GM23338 (cell line): ENCODE measurements at regions not wholly inside any gene's neighbourhood (a gene's known extent, or its start where the extent isn't known, plus 50 kb on each side); places are given as distances from the start of the nearest gene placed in this dataset.

ENCODE experiments used
- ATAC-seq: fragments of 200-7000 bp; cut with Tn5 transposase; 3 replicates; pipeline ENCODE4 v1.9.1; 2020
- DNase-seq: peaks from one replicate; pipeline ENCODE4 v3.0.0-alpha.2; 2015; ENCODE audit warnings: low spot score
- H2AFZ ChIP-seq: fragments of 200-600 bp; sonication (generic); 2 replicates; pipeline ENCODE4 v1.8.0; 2016; ENCODE audit warnings: antibody characterized with exemption, mild to moderate bottlenecking, moderate library complexity
- H3F3A ChIP-seq: fragments of 200-600 bp; sonication (generic); replicated peaks from 2 replicates; pipeline ENCODE4 v1.8.0; 2017; ENCODE audit warnings: antibody characterized with exemption, mixed run types, low read depth
- H3K27ac ChIP-seq: fragments of 200-600 bp; sonication (generic); 2 replicates; pipeline ENCODE4 v1.6.1; 2016; ENCODE audit warnings: low read depth
- H3K27me3 ChIP-seq: fragments of 200-600 bp; sonication (generic); 2 replicates; pipeline ENCODE4 v1.8.0; 2016; ENCODE audit warnings: mild to moderate bottlenecking, mixed run types, moderate library complexity; ENCODE audit not compliant: insufficient read depth
- H3K36me3 ChIP-seq: fragments of 200-600 bp; sonication (generic); 2 replicates; pipeline ENCODE4 v1.8.0; 2016; ENCODE audit warnings: mild to moderate bottlenecking; ENCODE audit not compliant: insufficient read depth
- H3K4me1 ChIP-seq: fragments of 200-600 bp; sonication (generic); 2 replicates; pipeline ENCODE4 v1.8.0; 2016; ENCODE audit warnings: mild to moderate bottlenecking, moderate library complexity; ENCODE audit not compliant: insufficient read depth
- H3K4me2 ChIP-seq: fragments of 200-600 bp; sonication (generic); 2 replicates; pipeline ENCODE4 v1.7.1; 2017; ENCODE audit warnings: mixed run types
- H3K4me3 ChIP-seq: fragments of 200-600 bp; sonication (generic); 2 replicates; pipeline ENCODE4 v1.6.1; 2016; ENCODE audit warnings: mixed run types
- H3K79me2 ChIP-seq: fragments of 200-600 bp; sonication (generic); replicated peaks from 2 replicates; pipeline ENCODE4 v1.8.0; 2017; ENCODE audit warnings: mild to moderate bottlenecking; ENCODE audit not compliant: insufficient read depth
- H3K9me2 ChIP-seq: fragments of 200-600 bp; sonication (generic); 2 replicates; pipeline ENCODE4 v1.8.0; 2017; ENCODE audit not compliant: insufficient read depth
- H4K20me1 ChIP-seq: fragments of 200-600 bp; sonication (generic); replicated peaks from 2 replicates; pipeline ENCODE4 v1.8.0; 2017; ENCODE audit warnings: mild to moderate bottlenecking; ENCODE audit not compliant: insufficient read depth
- H3K27ac Mint-ChIP-seq: 2 replicates; pipeline ENCODE4 v1.8.0; 2020; ENCODE audit warnings: inconsistent platforms, mild to moderate bottlenecking, moderate library complexity, mixed read lengths
- H3K27me3 Mint-ChIP-seq: 3 replicates; pipeline ENCODE4 v1.8.0; 2022; ENCODE audit warnings: low read depth, mild to moderate bottlenecking, moderate library complexity, mixed read lengths, inconsistent platforms; ENCODE audit not compliant: insufficient read depth, poor library complexity
- H3K36me3 Mint-ChIP-seq: 3 replicates; pipeline ENCODE4 v1.8.0; 2021; ENCODE audit warnings: low read depth, mild to moderate bottlenecking, inconsistent platforms, moderate library complexity, mixed read lengths
- H3K4me1 Mint-ChIP-seq: 3 replicates; pipeline ENCODE4 v1.8.0; 2020; ENCODE audit warnings: mild to moderate bottlenecking, inconsistent platforms, mixed read lengths
- H3K4me3 Mint-ChIP-seq: 3 replicates; pipeline ENCODE4 v1.8.0; 2021; ENCODE audit warnings: moderate library complexity, mild to moderate bottlenecking, inconsistent platforms, mixed read lengths
- H3K9me3 Mint-ChIP-seq: 3 replicates; pipeline ENCODE4 v1.8.0; 2020; ENCODE audit warnings: moderate library complexity, mild to moderate bottlenecking, inconsistent platforms, mixed read lengths
- CREB1 ChIP-seq: fragments of 250-450 bp; sonication (Bioruptor Pico); IDR thresholded peaks from 2 replicates; pipeline ENCODE4 v1.5.0; 2020; ENCODE audit warnings: low read depth, mild to moderate bottlenecking, moderate library complexity
- EZH2 ChIP-seq: fragments of 200-600 bp; sonication (generic); IDR thresholded peaks from one replicate; pipeline ENCODE4 v1.8.0; 2017; ENCODE audit warnings: antibody characterized with exemption, mild to moderate bottlenecking, low read depth; ENCODE audit not compliant: unreplicated experiment
- EZH2phosphoT487 ChIP-seq: fragments of 200-600 bp; sonication (generic); IDR thresholded peaks from one replicate; pipeline ENCODE4 v1.8.1; 2018; ENCODE audit warnings: antibody characterized with exemption; ENCODE audit not compliant: unreplicated experiment
- JUNB ChIP-seq: IDR thresholded peaks from one replicate; pipeline ENCODE4 v1.6.1; 2016; ENCODE audit warnings: antibody characterized with exemption; ENCODE audit not compliant: unreplicated experiment
- NANOG ChIP-seq: IDR thresholded peaks from 2 replicates; pipeline ENCODE4 v1.6.1; 2016; ENCODE audit warnings: antibody characterized with exemption, borderline replicate concordance
- POLR2AphosphoS5 ChIP-seq: IDR thresholded peaks from 2 replicates; pipeline ENCODE4 v1.6.1; 2016; ENCODE audit warnings: antibody characterized with exemption, low read depth
- STAT1 ChIP-seq: IDR thresholded peaks from one replicate; pipeline ENCODE4 v1.6.1; 2016; ENCODE audit warnings: antibody characterized with exemption; ENCODE audit not compliant: unreplicated experiment
- ZNF114 ChIP-seq: fragments of 250-450 bp; sonication (Bioruptor Pico); IDR thresholded peaks from 2 replicates; pipeline ENCODE4 v1.5.0; 2020; ENCODE audit warnings: mild to moderate bottlenecking, moderate library complexity
- ZNF331 ChIP-seq: fragments of 250-450 bp; sonication (Bioruptor Pico); IDR thresholded peaks from 2 replicates; pipeline ENCODE4 v1.5.0; 2020; ENCODE audit warnings: low read depth, mild to moderate bottlenecking, moderate library complexity
- TF ChIP-seq, protein P1 (sequence below): IDR thresholded peaks from one replicate; pipeline ENCODE4 v1.6.1; 2018; ENCODE audit warnings: antibody characterized with exemption; ENCODE audit not compliant: unreplicated experiment
- TF ChIP-seq, protein P2 (sequence below): IDR thresholded peaks from 2 replicates; pipeline ENCODE4 v1.6.1; 2016; ENCODE audit warnings: antibody characterized with exemption
- TF ChIP-seq, protein P3 (sequence below): fragments of 250-450 bp; sonication (Bioruptor Pico); IDR thresholded peaks from 2 replicates; pipeline ENCODE4 v1.5.0; 2020; ENCODE audit warnings: mild to moderate bottlenecking, moderate library complexity
- TF ChIP-seq, protein P4 (sequence below), 2 experiments: fragments of 200-600 bp in 1 of 2; sonication (generic) in 1 of 2; conservative IDR thresholded peaks; 2 replicates each; pipeline versions ENCODE4 v1.5.1 to v1.6.1; 2016 to 2017; ENCODE audit warnings: antibody characterized with exemption in 2 of 2, low read depth in 2 of 2, mild to moderate bottlenecking in 2 of 2, moderate library complexity in 1 of 2

DNA sequence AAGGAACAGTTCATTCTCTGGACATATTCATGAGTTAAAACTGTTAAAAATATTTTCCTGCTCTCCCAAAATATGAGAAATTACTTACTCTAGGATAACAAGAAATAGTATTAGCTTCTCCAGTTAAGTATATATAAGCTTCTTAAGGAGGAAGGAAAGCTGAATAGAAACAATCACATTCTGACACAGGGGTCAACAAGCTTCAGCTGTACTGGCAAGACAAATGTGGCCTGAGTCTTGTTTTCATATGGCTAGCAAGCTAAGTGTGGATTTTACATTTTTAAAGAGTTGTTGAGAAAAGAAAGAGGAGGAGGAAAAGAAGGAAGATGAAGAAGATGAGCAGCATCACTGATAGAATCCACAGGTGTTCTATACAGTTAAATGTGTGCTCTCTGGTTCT, 313.8 kb downstream of the ZPLD1 start:
- H3K4me3 Mint-ChIP-seq: no peak overlapping the region
- Histone ChIP-seq H3K4me2 (no peak overlapping the region), H3F3A (no peaks in the 10 kb centered on the region), H2AFZ (no peak overlapping the region), H3K9me2 (no peaks in the 10 kb centered on the region), H4K20me1 (no peaks in the 10 kb centered on the region), H3K36me3 (no peaks in the 10 kb centered on the region), H3K27ac (no peak overlapping the region), H3K27me3 (no peaks in the 10 kb centered on the region), H3K4me1 (peaks cover 47% of the 10 kb centered on the region), H3K79me2 (no peaks in the 10 kb centered on the region), H3K4me3 (no peak overlapping the region)
- H3K27me3 Mint-ChIP-seq: peaks cover 1% of the 10 kb centered on the region
- H3K9me3 Mint-ChIP-seq: no peaks in the 10 kb centered on the region
- TF ChIP-seq POLR2AphosphoS5 (no peak), ZNF114 (CRISPR knock-in tag) (no peak), JUNB (no peak), NANOG (no peak), STAT1 (no peak), CREB1 (CRISPR knock-in tag) (no peak), EZH2 (no peak), EZH2phosphoT487 (no peak), ZNF331 (CRISPR knock-in tag) (no peak)
- TF ChIP-seq, protein P1, sequence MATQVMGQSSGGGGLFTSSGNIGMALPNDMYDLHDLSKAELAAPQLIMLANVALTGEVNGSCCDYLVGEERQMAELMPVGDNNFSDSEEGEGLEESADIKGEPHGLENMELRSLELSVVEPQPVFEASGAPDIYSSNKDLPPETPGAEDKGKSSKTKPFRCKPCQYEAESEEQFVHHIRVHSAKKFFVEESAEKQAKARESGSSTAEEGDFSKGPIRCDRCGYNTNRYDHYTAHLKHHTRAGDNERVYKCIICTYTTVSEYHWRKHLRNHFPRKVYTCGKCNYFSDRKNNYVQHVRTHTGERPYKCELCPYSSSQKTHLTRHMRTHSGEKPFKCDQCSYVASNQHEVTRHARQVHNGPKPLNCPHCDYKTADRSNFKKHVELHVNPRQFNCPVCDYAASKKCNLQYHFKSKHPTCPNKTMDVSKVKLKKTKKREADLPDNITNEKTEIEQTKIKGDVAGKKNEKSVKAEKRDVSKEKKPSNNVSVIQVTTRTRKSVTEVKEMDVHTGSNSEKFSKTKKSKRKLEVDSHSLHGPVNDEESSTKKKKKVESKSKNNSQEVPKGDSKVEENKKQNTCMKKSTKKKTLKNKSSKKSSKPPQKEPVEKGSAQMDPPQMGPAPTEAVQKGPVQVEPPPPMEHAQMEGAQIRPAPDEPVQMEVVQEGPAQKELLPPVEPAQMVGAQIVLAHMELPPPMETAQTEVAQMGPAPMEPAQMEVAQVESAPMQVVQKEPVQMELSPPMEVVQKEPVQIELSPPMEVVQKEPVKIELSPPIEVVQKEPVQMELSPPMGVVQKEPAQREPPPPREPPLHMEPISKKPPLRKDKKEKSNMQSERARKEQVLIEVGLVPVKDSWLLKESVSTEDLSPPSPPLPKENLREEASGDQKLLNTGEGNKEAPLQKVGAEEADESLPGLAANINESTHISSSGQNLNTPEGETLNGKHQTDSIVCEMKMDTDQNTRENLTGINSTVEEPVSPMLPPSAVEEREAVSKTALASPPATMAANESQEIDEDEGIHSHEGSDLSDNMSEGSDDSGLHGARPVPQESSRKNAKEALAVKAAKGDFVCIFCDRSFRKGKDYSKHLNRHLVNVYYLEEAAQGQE: no peak
- TF ChIP-seq, protein P2, sequence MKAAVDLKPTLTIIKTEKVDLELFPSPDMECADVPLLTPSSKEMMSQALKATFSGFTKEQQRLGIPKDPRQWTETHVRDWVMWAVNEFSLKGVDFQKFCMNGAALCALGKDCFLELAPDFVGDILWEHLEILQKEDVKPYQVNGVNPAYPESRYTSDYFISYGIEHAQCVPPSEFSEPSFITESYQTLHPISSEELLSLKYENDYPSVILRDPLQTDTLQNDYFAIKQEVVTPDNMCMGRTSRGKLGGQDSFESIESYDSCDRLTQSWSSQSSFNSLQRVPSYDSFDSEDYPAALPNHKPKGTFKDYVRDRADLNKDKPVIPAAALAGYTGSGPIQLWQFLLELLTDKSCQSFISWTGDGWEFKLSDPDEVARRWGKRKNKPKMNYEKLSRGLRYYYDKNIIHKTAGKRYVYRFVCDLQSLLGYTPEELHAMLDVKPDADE: no peak
- TF ChIP-seq, protein P3, sequence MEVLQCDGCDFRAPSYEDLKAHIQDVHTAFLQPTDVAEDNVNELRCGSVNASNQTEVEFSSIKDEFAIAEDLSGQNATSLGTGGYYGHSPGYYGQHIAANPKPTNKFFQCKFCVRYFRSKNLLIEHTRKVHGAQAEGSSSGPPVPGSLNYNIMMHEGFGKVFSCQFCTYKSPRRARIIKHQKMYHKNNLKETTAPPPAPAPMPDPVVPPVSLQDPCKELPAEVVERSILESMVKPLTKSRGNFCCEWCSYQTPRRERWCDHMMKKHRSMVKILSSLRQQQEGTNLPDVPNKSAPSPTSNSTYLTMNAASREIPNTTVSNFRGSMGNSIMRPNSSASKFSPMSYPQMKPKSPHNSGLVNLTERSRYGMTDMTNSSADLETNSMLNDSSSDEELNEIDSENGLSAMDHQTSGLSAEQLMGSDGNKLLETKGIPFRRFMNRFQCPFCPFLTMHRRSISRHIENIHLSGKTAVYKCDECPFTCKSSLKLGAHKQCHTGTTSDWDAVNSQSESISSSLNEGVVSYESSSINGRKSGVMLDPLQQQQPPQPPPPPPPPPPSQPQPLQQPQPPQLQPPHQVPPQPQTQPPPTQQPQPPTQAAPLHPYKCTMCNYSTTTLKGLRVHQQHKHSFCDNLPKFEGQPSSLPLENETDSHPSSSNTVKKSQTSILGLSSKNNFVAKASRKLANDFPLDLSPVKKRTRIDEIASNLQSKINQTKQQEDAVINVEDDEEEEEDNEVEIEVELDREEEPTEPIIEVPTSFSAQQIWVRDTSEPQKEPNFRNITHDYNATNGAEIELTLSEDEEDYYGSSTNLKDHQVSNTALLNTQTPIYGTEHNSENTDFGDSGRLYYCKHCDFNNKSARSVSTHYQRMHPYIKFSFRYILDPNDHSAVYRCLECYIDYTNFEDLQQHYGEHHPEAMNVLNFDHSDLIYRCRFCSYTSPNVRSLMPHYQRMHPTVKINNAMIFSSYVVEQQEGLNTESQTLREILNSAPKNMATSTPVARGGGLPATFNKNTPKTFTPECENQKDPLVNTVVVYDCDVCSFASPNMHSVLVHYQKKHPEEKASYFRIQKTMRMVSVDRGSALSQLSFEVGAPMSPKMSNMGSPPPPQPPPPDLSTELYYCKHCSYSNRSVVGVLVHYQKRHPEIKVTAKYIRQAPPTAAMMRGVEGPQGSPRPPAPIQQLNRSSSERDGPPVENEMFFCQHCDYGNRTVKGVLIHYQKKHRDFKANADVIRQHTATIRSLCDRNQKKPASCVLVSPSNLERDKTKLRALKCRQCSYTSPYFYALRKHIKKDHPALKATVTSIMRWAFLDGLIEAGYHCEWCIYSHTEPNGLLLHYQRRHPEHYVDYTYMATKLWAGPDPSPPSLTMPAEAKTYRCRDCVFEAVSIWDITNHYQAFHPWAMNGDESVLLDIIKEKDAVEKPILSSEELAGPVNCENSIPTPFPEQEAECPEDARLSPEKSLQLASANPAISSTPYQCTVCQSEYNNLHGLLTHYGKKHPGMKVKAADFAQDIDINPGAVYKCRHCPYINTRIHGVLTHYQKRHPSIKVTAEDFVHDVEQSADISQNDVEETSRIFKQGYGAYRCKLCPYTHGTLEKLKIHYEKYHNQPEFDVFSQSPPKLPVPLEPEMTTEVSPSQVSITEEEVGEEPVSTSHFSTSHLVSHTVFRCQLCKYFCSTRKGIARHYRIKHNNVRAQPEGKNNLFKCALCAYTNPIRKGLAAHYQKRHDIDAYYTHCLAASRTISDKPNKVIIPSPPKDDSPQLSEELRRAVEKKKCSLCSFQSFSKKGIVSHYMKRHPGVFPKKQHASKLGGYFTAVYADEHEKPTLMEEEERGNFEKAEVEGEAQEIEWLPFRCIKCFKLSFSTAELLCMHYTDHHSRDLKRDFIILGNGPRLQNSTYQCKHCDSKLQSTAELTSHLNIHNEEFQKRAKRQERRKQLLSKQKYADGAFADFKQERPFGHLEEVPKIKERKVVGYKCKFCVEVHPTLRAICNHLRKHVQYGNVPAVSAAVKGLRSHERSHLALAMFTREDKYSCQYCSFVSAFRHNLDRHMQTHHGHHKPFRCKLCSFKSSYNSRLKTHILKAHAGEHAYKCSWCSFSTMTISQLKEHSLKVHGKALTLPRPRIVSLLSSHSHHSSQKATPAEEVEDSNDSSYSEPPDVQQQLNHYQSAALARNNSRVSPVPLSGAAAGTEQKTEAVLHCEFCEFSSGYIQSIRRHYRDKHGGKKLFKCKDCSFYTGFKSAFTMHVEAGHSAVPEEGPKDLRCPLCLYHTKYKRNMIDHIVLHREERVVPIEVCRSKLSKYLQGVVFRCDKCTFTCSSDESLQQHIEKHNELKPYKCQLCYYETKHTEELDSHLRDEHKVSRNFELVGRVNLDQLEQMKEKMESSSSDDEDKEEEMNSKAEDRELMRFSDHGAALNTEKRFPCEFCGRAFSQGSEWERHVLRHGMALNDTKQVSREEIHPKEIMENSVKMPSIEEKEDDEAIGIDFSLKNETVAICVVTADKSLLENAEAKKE (CRISPR knock-in tag): no peak
- TF ChIP-seq, protein P4, sequence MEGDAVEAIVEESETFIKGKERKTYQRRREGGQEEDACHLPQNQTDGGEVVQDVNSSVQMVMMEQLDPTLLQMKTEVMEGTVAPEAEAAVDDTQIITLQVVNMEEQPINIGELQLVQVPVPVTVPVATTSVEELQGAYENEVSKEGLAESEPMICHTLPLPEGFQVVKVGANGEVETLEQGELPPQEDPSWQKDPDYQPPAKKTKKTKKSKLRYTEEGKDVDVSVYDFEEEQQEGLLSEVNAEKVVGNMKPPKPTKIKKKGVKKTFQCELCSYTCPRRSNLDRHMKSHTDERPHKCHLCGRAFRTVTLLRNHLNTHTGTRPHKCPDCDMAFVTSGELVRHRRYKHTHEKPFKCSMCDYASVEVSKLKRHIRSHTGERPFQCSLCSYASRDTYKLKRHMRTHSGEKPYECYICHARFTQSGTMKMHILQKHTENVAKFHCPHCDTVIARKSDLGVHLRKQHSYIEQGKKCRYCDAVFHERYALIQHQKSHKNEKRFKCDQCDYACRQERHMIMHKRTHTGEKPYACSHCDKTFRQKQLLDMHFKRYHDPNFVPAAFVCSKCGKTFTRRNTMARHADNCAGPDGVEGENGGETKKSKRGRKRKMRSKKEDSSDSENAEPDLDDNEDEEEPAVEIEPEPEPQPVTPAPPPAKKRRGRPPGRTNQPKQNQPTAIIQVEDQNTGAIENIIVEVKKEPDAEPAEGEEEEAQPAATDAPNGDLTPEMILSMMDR (conservative IDR thresholded peaks at IDR 0.05; ENCODE audit: low read depth in 2 of 2): no peak
- no peak for ATAC-seq
- no peaks in the 10 kb centered on the region for H3K36me3 Mint-ChIP-seq
- no peak overlapping the region for H3K27ac Mint-ChIP-seq
- peaks cover 33% of the 10 kb centered on the region for H3K4me1 Mint-ChIP-seq
- DNase-seq: no peak
